NCI-H345 (cell line): ENCODE measurements at regions not wholly inside any gene's neighbourhood (a gene's known extent, or its start where the extent isn't known, plus 50 kb on each side); places are given as distances from the start of the nearest gene placed in this dataset.

Experiments used
- DNase-seq: peaks from one replicate; lab custom pipeline; 2025; lab: John Stamatoyannopoulos, UW

- DNase-seq = no peak
Observed at GRCh38 chr10:78366663-78367411, 333.2 kb downstream of the RPS24 start.

DNA sequence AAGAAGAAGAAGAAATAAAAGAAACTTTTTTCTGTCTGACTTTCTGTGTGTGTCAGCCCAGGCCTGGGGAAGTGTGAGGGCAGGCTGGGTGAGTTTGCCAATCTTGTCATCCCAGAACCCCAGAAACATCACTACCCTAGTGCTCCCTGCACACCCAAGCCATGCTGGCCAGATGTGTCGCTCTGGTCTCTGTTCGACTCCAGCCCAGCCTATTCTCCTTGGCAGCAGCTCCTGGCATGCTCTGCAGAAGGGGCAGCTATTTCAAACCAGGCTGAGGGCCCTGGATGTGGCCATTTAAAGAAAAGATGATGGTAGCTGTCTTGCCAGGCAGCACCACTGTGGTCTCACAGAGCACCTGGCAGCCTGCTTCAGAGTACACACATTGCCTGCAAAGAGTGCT, 334.1 kb downstream of the RPS24 start:
- no peak for DNase-seq

GRCh38 chr10:78371136-78371535, 337.5 kb downstream of the RPS24 start:
- DNase-seq = no peak

GRCh38 chr10:78372806-78373205, 339.1 kb downstream of the RPS24 start:
- DNase-seq = no peak

GRCh38 chr10:78374331-78375028, 340.8 kb downstream of the RPS24 start:
- no peak for DNase-seq

GRCh38 chr10:78375854-78376785, 342.5 kb downstream of the RPS24 start:
- DNase-seq = no peak

GRCh38 chr10:78377356-78377755, 343.7 kb downstream of the RPS24 start:
- peak; percentile 86 for DNase-seq

DNA sequence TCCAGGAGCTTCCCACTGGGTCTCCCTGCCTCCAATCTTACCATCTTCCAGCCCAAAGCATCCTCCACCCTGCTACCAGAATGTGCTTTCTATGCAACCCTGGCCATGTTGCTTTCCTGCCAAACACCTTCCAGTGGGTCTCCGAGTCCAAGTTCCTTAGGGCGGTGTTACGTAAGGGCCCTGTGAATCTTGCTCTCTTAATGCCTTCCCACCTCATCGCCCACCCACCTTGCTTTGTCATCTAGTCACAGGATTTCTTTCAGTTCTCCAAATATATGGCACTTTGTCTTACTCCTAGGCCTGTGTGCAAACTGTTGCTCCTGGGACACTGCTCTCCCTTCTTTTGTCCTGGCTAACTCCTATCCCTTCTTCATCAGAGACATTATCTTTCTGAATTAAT, 344.5 kb downstream of the RPS24 start:
- DNase-seq = no peak

DNA sequence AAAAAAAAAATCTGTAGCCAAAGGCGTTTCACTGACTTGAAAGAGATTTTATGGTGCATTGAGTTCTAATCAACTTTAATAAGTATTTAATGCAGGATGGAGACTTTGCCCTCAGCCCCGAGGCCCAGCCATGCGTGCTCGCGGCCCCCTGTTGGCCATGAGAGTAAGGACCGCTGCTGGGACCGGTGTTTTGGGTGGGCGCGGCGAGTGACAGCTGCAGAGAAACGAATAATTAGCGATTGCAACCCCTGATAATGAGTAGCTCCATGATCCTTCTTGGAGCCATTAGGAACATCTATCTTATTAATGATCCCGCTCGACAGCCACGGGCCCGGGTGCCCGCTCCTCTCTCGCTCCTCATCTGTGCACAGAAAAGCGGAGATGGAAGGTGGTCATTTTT, 347.4 kb downstream of the RPS24 start:
- no peak for DNase-seq

DNA sequence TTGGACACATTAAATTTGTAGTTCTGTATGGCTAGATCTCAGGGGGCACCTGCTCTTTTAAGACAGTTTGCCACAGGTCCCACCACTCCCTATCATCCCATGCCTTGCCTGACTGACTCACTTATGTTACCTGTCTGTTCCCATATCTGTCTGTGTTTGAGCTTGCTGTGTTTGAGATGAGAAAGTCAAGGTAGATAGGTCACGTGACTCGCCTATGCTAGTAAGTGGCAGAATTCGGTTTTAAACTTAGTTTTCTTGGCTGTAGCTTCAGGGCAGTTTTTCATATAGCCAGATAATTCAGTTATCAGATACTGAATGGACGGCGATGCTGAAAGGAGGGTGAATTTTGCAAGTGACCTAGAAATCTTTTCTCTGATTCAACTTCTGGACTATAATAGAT, 348.4 kb downstream of the RPS24 start:
- DNase-seq = no peak

- no peak for DNase-seq
Observed at GRCh38 chr10:78382772-78383171, 349.1 kb downstream of the RPS24 start.

DNA sequence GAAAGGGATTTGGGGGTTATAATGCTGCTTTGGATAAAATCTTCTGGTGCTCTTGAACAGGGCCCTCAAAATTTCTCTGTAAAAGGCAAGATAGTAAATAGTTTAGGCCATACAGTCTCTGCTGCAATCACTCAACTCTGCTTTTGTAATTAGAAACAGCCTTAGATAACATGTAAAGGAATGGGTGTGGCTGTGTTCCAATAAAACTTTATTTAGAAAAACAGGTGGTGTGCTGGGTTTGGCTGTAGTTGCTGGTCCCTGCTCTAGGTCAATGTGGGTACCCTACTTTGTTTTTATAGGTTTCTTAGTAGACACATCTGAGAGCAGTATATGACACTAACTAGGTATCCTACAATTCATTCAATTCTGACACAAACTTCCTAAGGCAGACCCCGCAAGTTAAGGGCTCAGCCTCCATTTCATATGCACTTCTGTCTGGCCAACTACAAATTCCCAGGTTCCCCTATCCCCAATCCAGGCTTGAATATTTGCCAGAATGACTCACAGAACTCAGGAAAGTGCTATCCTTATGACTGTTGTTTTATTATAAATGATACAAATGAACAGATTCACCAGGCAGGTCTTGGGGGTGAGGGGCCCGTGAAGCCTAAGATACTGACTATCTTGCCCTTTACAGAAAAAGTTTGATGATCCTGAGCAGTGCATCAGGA, 349.9 kb downstream of the RPS24 start:
- no peak for DNase-seq

DNA sequence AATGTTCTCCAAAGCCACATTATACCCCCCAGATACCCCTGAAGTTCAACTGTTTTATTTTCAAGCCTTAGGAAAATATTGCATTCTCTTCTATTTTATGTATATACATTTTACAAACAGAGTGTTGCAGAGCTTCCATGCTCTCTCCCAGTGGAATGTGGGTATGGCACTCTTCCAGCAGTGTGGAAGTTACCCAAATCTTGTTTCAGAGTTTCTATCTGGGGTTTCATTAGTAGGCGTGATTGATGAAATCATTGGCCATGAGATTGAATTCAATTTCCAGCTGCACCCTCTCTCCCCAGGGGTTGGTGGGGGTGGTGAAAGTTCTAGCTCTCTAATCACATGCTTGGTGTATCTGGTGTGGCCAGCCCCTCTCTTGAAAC, 350.4 kb downstream of the RPS24 start:
- no peak for DNase-seq

DNA sequence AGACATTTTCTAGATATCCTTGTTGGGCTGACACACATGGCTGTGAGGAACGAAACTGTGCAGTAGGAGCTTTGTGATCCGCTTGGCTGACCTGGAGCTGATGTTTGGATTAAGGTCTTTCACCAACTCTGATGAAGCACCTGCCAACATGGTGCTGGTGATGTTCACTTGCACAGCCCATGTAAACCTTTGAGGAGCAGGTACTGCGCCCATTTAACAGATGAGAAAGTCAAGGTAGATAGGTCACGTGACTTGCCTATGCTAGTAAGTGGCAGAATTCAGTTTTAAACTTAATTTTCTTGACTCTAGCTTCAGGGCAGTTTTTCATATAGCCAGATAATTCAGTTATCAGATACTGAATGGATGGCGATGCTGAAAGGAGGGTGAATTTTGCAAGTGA, 351.9 kb downstream of the RPS24 start:
- DNase-seq = no peak

- no peak for DNase-seq
Observed at GRCh38 chr10:78386509-78386908, 352.8 kb downstream of the RPS24 start.

DNA sequence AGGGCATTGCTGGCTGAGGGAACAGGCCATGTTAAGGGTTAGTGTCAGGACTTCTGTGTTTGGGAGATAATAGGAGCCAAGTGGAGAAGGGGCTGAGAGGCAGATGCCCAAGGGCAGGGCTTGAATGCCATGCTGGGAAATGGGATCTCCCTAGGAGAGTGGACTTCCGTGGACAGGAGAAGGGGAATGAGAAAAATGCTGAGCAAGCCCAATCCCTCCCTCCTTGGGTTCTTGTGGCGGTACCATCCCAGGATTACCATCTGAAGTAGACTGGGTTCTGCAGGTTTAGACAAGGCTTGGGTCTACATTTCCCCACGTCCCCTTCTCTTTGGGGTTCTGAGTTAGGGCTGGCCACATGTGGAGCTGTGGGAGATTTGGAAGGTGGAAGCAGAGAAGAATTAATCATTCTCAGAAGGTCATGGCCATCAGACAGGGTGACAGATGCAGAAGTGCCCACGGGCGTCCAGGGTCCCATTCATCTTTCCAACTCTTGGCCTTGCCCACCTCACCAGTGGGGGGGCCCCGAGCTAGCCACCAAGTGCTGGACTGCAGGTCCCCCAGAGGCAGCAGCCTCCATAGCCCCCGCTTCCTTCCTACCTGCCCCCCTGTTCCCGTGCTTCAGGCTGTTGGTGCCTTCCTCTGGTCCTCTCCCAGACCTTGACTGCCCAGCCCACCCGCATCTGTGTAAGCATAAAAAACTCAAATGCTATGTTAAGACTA, 354.8 kb downstream of the RPS24 start:
- no peak for DNase-seq

DNA sequence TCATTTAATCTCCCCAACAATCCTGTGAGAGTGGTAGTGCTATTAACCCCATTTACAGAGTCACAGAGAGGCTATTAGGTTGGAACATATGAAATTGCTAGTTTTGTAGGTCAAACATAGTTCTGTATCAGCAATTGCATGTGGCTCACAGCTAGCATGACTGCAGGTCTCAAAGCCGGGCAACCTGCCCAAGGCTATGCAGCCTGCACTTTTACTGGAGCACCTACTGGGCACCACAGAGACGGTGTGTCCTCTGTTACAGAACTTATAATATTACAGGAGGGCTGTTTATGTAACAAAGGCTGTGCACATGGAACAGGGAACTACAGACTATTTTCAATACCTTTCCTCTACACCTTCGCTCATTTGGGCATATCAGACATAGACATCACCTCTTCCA, 355.8 kb downstream of the RPS24 start:
- no peak for DNase-seq

GRCh38 chr10:78390051-78390450, 356.4 kb downstream of the RPS24 start:
- no peak for DNase-seq

DNA sequence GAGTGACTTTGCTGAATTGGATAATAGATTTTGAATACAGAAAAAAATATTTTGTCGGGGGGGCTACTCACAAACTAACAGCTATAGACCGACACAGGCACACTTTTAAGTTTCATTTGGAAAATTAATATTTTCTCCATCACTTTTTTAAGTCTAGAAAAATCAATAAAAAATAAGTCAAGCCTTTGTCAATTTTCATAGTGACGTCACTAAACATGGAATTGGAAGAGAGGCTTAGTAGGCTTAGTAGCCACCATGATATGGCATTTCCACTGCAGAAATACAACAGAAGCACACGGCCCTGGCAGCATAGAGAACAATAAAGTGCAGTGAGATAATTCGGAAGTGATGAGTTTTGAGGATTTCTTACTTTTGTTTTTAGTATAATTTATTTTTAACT, 357.2 kb downstream of the RPS24 start:
- no peak for DNase-seq

DNA sequence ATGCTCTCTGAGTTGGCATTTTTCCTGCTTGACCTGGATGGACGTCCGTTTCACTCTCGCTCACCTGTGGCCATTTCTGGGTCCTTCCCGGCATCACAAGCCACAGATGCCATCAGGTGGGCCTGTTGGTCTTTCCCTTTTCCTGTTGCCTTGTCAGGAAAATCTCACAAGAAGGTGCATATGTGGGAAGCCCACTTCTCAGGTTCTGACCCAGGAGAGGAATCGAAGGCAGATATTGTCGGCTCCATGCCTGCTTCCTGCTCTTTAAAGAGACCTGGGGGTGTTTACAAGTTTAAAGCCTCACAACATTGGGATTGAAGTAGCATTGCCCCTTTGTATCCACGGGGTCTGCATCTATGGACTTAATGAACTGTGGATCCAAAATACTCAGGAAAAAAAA, 357.9 kb downstream of the RPS24 start:
- no peak for DNase-seq

- DNase-seq = no peak
Observed at GRCh38 chr10:78392197-78392596, 358.5 kb downstream of the RPS24 start.

DNA sequence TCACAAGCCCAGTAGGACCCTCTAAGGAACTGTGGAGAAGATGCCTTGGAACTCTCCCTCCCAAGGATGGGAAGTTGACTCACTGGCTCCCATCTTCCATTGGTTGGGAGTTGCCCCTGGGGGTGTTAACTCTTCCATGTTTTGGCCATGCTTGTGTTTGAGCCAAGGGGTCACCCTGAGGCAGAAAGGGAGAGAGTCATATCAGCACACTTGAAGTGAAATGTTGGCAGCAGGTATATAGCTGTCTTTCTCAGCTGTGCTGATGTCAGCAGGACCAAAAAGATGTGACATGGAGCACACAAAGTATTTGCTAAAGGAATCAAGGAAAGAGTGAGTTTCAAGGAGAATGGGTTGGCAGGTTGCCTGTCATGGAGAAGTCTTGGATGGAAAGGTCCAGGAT, 359.4 kb downstream of the RPS24 start:
- no peak for DNase-seq
